Hepatocyte (in vitro differentiated cells): ENCODE measurements at regions not wholly inside any gene's neighbourhood (a gene's known extent, or its start where the extent isn't known, plus 50 kb on each side); places are given as distances from the start of the nearest gene placed in this dataset.

Experiments used
- CTCF ChIP-seq: fragments of 200-600 bp; sonication (generic); IDR thresholded peaks from 2 replicates; pipeline ENCODE4 v1.5.1; 2016; ENCODE audit warnings: antibody characterized with exemption, mild to moderate bottlenecking; ENCODE audit not compliant: poor library complexity
- EZH2phosphoT487 ChIP-seq: fragments of 200-600 bp; sonication (generic); IDR thresholded peaks from one replicate; pipeline ENCODE4 v1.6.1; 2018; ENCODE audit warnings: antibody characterized with exemption, mild to moderate bottlenecking, low read depth, moderate library complexity; ENCODE audit not compliant: unreplicated experiment, severe bottlenecking

- no peak for TF ChIP-seq CTCF
- TF ChIP-seq EZH2phosphoT487: no peak
Observed at GRCh38 chr10:3400348-3400747, 227.8 kb upstream of the PITRM1 start.
